ENCODE measurements at regions not wholly inside any gene's neighbourhood (a gene's known extent, or its start where the extent isn't known, plus 50 kb on each side); places are given as distances from the start of the nearest gene placed in this dataset.

GRCh38 chr5:35359859-35360258 lies 129.6 kb upstream of the PRLR start:
- Histone ChIP-seq H2AK5ac (ENCODE audit: low read depth, low read length) (no peak overlapping the region), H3K36me3 (ENCODE audit: control insufficient read depth in 2 of 4, insufficient read depth in 4 of 4, low read length in 3 of 4) (no peaks in the 10 kb centered on the region), H3K4me2 (ENCODE audit: insufficient read depth in 1 of 2, low read depth in 2 of 2, low read length in 2 of 2) (no peak overlapping the region), H3K56ac (replicated peaks; ENCODE audit: insufficient read length, low read depth, low read length) (no peak overlapping the region), H3K27me3 (replicated peaks in 1 of 4; ENCODE audit: control insufficient read depth in 3 of 4, extremely low read depth in 1 of 4, insufficient read depth in 3 of 4, low read length in 3 of 4) (no peaks in the 10 kb centered on the region), H3K4me1 (replicated peaks in 1 of 4; ENCODE audit: control insufficient read depth in 3 of 4, insufficient read depth in 4 of 4, low read length in 3 of 4) (no peaks in the 10 kb centered on the region), H2BK120ac (replicated peaks; ENCODE audit: low read depth, low read length) (no peak overlapping the region), H4K91ac (replicated peaks; ENCODE audit: insufficient read length, low read length) (no peak overlapping the region), H2BK12ac (ENCODE audit: low read depth, low read length) (no peak overlapping the region), H3K9ac (replicated peaks in 1 of 4; ENCODE audit: extremely low read depth in 1 of 4, low read depth in 3 of 4, low read length in 3 of 4) (no peak overlapping the region), H2BK20ac (ENCODE audit: low read length) (no peak overlapping the region), H3K18ac (ENCODE audit: extremely low read depth, low read length) (no peak overlapping the region), H3K14ac (ENCODE audit: insufficient read length) (no peak overlapping the region), H3K27ac (ENCODE audit: low read depth, low read length) (no peak overlapping the region), H3K23ac (ENCODE audit: insufficient read length) (no peak overlapping the region), H3K79me1 (ENCODE audit: low read depth, low read length) (no peaks in the 10 kb centered on the region), H3K79me2 (ENCODE audit: control insufficient read depth in 1 of 2, insufficient read depth in 2 of 2, low read length in 2 of 2) (no peaks in the 10 kb centered on the region), H3K4ac (replicated peaks; ENCODE audit: insufficient read length, low read depth, low read length) (no peak overlapping the region), H3K4me3 (ENCODE audit: extremely low read depth in 1 of 4, insufficient read depth in 2 of 4, low read depth in 3 of 4, low read length in 4 of 4) (no peak overlapping the region), H4K5ac (ENCODE audit: insufficient read length, low read depth, low read length) (no peak overlapping the region), H2AFZ (ENCODE audit: low read length) (no peak overlapping the region), H3K9me3 (ENCODE audit: insufficient read depth in 2 of 2, low read depth in 1 of 2, low read length in 1 of 2) (no peaks in the 10 kb centered on the region), H4K8ac (ENCODE audit: extremely low read depth, insufficient read depth, low read length) (no peak overlapping the region), H2BK15ac (ENCODE audit: low read length) (no peak overlapping the region), H3K23me2 (ENCODE audit: low read depth, low read length) (no peaks in the 10 kb centered on the region; the same call in 1 of the 2 replicates), H2BK5ac (ENCODE audit: low read depth, low read length) (no peak overlapping the region), H4K20me1 (replicated peaks in 1 of 2; ENCODE audit: control insufficient read depth in 1 of 2, insufficient read depth in 2 of 2, low read length in 2 of 2) (no peaks in the 10 kb centered on the region)
- FAIRE-seq (no peak), DNase-seq (ENCODE audit: low read depth in 1 of 2, low spot score in 2 of 2) (no peak)
- ChIA-PET CTCF (ENCODE audit: partially characterized antibody) (interaction anchor here (1.3 to 1.9 kb wide), 2 partner anchors 77 to 239 kb away, joined by 5 to 6 read pairs; no protein-coding TSS in a partner anchor), POLR2A (ENCODE audit: partially characterized antibody) (no interaction called here)
- 89% methylated on average over 1 of the region's 1 CpG; no CpG with 5 or more reads in 1 of the 2 experiments for WGBS, 2 experiments (ENCODE audit: extremely low coverage in 1 of 2, insufficient coverage in 1 of 2, insufficient read length in 1 of 2, insufficient replicate concordance in 2 of 2, low coverage in 1 of 2, low lambda C conversion rate in 2 of 2, missing lambda C conversion rate in 1 of 2)
- no peak for TF ChIP-seq POLR2AphosphoS5 (IDR thresholded peaks at IDR 0.05; ENCODE audit: low read depth, low read length)
- TF ChIP-seq ATF2 (IDR thresholded peaks at IDR 0.05; ENCODE audit: low read length), result no peak
- TF ChIP-seq ZNF274 (IDR thresholded peaks at IDR 0.05; ENCODE audit: borderline replicate concordance, extremely low read depth, low read length), result no peak
- TF ChIP-seq RBBP5 (IDR thresholded peaks at IDR 0.05; ENCODE audit: borderline replicate concordance, low read depth, low read length), result no peak
- TF ChIP-seq POLR2A (IDR thresholded peaks at IDR 0.05; ENCODE audit: control extremely low read depth in 1 of 2, low read depth in 2 of 2, low read length in 2 of 2), result no peak
- no peak for TF ChIP-seq KDM5A (IDR thresholded peaks at IDR 0.05; ENCODE audit: low read length)
- TF ChIP-seq RNF2 (IDR thresholded peaks at IDR 0.05; ENCODE audit: borderline replicate concordance, low read depth, low read length, missing control alignments, poor library complexity, severe bottlenecking), result no peak
- TF ChIP-seq CHD1 (IDR thresholded peaks at IDR 0.05; ENCODE audit: low read depth, low read length), result no peak
- TF ChIP-seq SIX5 (IDR thresholded peaks at IDR 0.05; ENCODE audit: low read depth, low read length), result no peak
- TF ChIP-seq CTBP2 (IDR thresholded peaks at IDR 0.05; ENCODE audit: borderline replicate concordance, insufficient read depth, insufficient read length, low read length), result no peak
- no peak for TF ChIP-seq HDAC2 (IDR thresholded peaks at IDR 0.05; ENCODE audit: borderline replicate concordance in 1 of 2, low read depth in 2 of 2, low read length in 2 of 2)
- TF ChIP-seq TCF12 (IDR thresholded peaks at IDR 0.05; ENCODE audit: low read depth, low read length), result no peak
- no peak for TF ChIP-seq KDM1A (IDR thresholded peaks at IDR 0.05; ENCODE audit: borderline replicate concordance, low read length)

All from H1 (cell line).